GM19395 (cell line): ENCODE measurements at regions not wholly inside any gene's neighbourhood (a gene's known extent, or its start where the extent isn't known, plus 50 kb on each side); places are given as distances from the start of the nearest gene placed in this dataset.
"Not testable (repeated sequence)": the region's sequence is repeated elsewhere in the genome, so short reads cannot be mapped to it uniquely, and the experiment has no call there.

Experiments
- ATAC-seq: cut with Tn5 transposase; IDR thresholded peaks from one replicate; pipeline ENCODE4 v1.9.1; 2021; ENCODE audit warnings: mild to moderate bottlenecking, moderate library complexity; ENCODE audit not compliant: unreplicated experiment

- ATAC-seq = no peak
Observed at GRCh38 chr2:199572571-199572970, 114.8 kb upstream of the SATB2 start.

GRCh38 chr2:199570934-199571333, 113.2 kb upstream of the SATB2 start:
- no peak for ATAC-seq

GRCh38 chr2:199569336-199569735, 111.6 kb upstream of the SATB2 start:
- no peak for ATAC-seq

- no peak for ATAC-seq
Observed at GRCh38 chr2:199558156-199558555, 100.4 kb upstream of the SATB2 start.

GRCh38 chr2:199556527-199557285, 99.0 kb upstream of the SATB2 start:
- no peak for ATAC-seq

- ATAC-seq = no peak
Observed at GRCh38 chr2:199554026-199554425, 96.3 kb upstream of the SATB2 start.

- ATAC-seq = no peak
Observed at GRCh38 chr2:199552141-199552540, 94.4 kb upstream of the SATB2 start.

- ATAC-seq = no peak
Observed at GRCh38 chr2:199543606-199544172, 86.0 kb upstream of the SATB2 start.

- no peak for ATAC-seq
Observed at GRCh38 chr2:199535445-199536177, 77.9 kb upstream of the SATB2 start.

- ATAC-seq = not testable (repeated sequence)
Observed at GRCh38 chr2:199533873-199534272, 76.1 kb upstream of the SATB2 start.

- ATAC-seq = no peak
Observed at GRCh38 chr2:199527071-199527470, 69.3 kb upstream of the SATB2 start.

GRCh38 chr2:199524689-199525574, 67.2 kb upstream of the SATB2 start:
- ATAC-seq = no peak

GRCh38 chr2:199509403-199509802, 51.7 kb upstream of the SATB2 start:
- ATAC-seq = peak; percentile 81
